NB4 (cell line): ENCODE measurements at regions not wholly inside any gene's neighbourhood (a gene's known extent, or its start where the extent isn't known, plus 50 kb on each side); places are given as distances from the start of the nearest gene placed in this dataset.

Experiments used
- DNase-seq: peaks from one replicate; pipeline ENCODE4 v3.0.0; 2010; ENCODE audit warnings: low read depth
- H3K4me3 ChIP-seq: one replicate; pipeline ENCODE4 v1.5.1; 2011; ENCODE audit warnings: mild to moderate bottlenecking, low read depth, low read length, moderate library complexity
- CTCF ChIP-seq: IDR thresholded peaks from one replicate; pipeline ENCODE4 v1.5.1; 2012; ENCODE audit warnings: low read depth, low read length
- MYC ChIP-seq: IDR thresholded peaks from 2 replicates; pipeline ENCODE4 v1.6.1; 2011; ENCODE audit warnings: low read depth, low read length
- POLR2A ChIP-seq: IDR thresholded peaks from 2 replicates; pipeline ENCODE4 v1.6.1; 2011; ENCODE audit warnings: mild to moderate bottlenecking; ENCODE audit not compliant: insufficient read length; ENCODE audit errors: extremely low read depth
- TF ChIP-seq, protein P1 (sequence below): IDR thresholded peaks from 2 replicates; pipeline ENCODE4 v1.6.1; 2011; ENCODE audit warnings: low read depth, low read length

DNA sequence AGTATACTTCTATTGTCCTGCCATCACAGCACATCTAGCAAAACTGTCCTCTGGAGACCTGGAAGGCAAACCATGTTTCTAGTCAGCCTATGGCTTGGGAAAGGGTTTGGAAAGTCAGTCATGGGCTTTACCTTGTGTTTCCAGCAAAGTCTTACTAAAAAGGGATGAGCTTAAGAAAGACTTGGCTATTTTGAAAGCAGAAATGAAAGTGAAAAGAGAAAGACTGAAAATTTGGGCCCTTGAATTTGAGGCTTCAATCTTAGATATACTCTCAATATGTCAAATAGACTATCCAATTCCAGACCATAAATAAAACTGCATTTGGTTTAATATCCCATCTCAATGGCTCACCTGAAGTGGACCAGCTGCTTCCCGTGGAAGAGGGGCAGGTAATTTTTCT lies 127.9 kb downstream of the ZNF330 start:
- TF ChIP-seq, protein P1, sequence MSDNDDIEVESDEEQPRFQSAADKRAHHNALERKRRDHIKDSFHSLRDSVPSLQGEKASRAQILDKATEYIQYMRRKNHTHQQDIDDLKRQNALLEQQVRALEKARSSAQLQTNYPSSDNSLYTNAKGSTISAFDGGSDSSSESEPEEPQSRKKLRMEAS, result no peak
- TF ChIP-seq CTCF (no peak), MYC (no peak), POLR2A (no peak)
- no peak for DNase-seq

GRCh38 chr4:141349236-141349635 lies 128.5 kb downstream of the ZNF330 start:
- no peak overlapping the region for H3K4me3 ChIP-seq
- no peak for DNase-seq
- TF ChIP-seq, protein P1, result no peak
- TF ChIP-seq MYC (no peak), POLR2A (no peak), CTCF (no peak)

More for the DNA sequence above, 127.9 kb downstream of the ZNF330 start:
- H3K4me3 ChIP-seq, result no peak overlapping the region

GRCh38 chr4:141350122-141350905 lies 129.6 kb downstream of the ZNF330 start:
- DNase-seq, result no peak
- no peak for TF ChIP-seq CTCF
- TF ChIP-seq MYC, result no peak
- TF ChIP-seq POLR2A, result no peak
- TF ChIP-seq, protein P1, result no peak
- H3K4me3 ChIP-seq, result no peak overlapping the region

GRCh38 chr4:141352331-141352730 lies 131.6 kb downstream of the ZNF330 start:
- no peak overlapping the region for H3K4me3 ChIP-seq
- peak; percentile 21 for DNase-seq
- TF ChIP-seq CTCF (no peak), MYC (no peak), POLR2A (no peak)
- TF ChIP-seq, protein P1, result no peak

GRCh38 chr4:141352909-141353525 lies 132.3 kb downstream of the ZNF330 start:
- H3K4me3 ChIP-seq, result no peak overlapping the region
- peak; percentile 71 for DNase-seq
- no peak for TF ChIP-seq CTCF
- TF ChIP-seq, protein P1, result no peak
- no peak for TF ChIP-seq MYC
- no peak for TF ChIP-seq POLR2A
